ENCODE measurements at regions not wholly inside any gene's neighbourhood (a gene's known extent, or its start where the extent isn't known, plus 50 kb on each side); places are given as distances from the start of the nearest gene placed in this dataset.

DNA sequence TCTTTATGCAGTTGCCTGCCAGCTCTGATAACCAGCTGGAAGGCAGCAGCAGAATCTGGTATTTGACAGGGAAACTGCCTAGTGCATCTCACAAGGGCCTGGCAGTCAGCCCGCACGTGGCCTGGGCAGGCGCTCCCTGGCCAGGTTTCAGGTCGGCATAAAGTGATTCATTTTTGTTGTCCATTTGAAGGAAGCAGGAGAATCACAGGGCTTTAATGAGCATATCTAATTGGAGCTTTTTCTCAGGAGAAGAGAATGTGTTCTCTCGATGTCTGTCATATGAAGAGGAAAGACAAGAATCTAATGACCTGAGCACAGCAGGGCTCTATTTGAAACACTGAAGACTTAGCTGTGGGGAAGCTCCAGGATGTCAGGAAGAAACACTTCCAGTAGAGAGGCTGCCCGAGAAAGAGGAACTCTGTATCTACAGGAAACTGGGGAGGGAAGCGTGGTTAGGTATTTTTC, 98.8 kb upstream of the MB21D2 start:
- H2AFZ ChIP-seq (ENCODE audit: low read depth, low read length), result no peak overlapping the region
- in situ Hi-C loops (cut with MboI), result no loop called here
- no peak for FAIRE-seq

More for the DNA sequence above, 98.8 kb upstream of the MB21D2 start:
- no peak overlapping the region for H3K27ac ChIP-seq (ENCODE audit: extremely low read depth, low read depth, low read length)
- H3K79me2 ChIP-seq (ENCODE audit: control insufficient read depth, insufficient read depth, low read length), result no peaks in the 10 kb centered on the region
- H3K9me1 ChIP-seq (ENCODE audit: control insufficient read depth, insufficient read depth, low read length), result no peaks in the 10 kb centered on the region
- H4K20me1 ChIP-seq (replicated peaks; ENCODE audit: control insufficient read depth, insufficient read depth, low read length), result no peaks in the 10 kb centered on the region
- no peaks in the 10 kb centered on the region for H3K36me3 ChIP-seq (ENCODE audit: control insufficient read depth, insufficient read depth, low read length)
- no TSS peak for BruUV-seq (replicated peaks)
- ChIA-PET CTCF (ENCODE audit: low intra/inter-chr PET ratio) (no interaction called here), POLR2A (interaction anchor here (0.5 to 1.2 kb wide), 2 partner anchors 9 to 1001 kb away, joined by 3 to 4 read pairs; no protein-coding TSS in a partner anchor)
- H3K9ac ChIP-seq (ENCODE audit: insufficient read depth in 1 of 2, low read depth in 2 of 2, low read length in 2 of 2), result no peak overlapping the region
- H3K9me3 ChIP-seq (replicated peaks; ENCODE audit: control insufficient read depth, insufficient read depth, low read depth, low read length), result no peaks in the 10 kb centered on the region
- no peak overlapping the region for H3K4me3 ChIP-seq
- H3K4me2 ChIP-seq (ENCODE audit: insufficient read depth, low read length), result no peak overlapping the region
- ATAC-seq, result no peak
- TF ChIP-seq EGR1 (conservative IDR thresholded peaks at IDR 0.05) (no peak), DPF2 (IDR thresholded peaks at IDR 0.05) (no peak), POLR2G (IDR thresholded peaks at IDR 0.05; ENCODE audit: low read depth, low read length) (no peak), ZNF764 (CRISPR knock-in tag; IDR thresholded peaks at IDR 0.05; ENCODE audit: low read depth) (no peak), ZNF507 (tag; conservative IDR thresholded peaks at IDR 0.05) (no peak), GTF2F1 (IDR thresholded peaks at IDR 0.05; ENCODE audit: low read depth, low read length) (no peak), ETV6 (IDR thresholded peaks at IDR 0.05; ENCODE audit: borderline replicate concordance in 1 of 2, low read depth in 2 of 2, low read length in 1 of 2) (no peak), ETV6 (CRISPR knock-in tag; IDR thresholded peaks at IDR 0.05; ENCODE audit: borderline replicate concordance) (no peak), SMC3 (conservative IDR thresholded peaks at IDR 0.05; ENCODE audit: insufficient read depth, low read depth, low read length) (no peak)
- TF ChIP-seq, protein P1, sequence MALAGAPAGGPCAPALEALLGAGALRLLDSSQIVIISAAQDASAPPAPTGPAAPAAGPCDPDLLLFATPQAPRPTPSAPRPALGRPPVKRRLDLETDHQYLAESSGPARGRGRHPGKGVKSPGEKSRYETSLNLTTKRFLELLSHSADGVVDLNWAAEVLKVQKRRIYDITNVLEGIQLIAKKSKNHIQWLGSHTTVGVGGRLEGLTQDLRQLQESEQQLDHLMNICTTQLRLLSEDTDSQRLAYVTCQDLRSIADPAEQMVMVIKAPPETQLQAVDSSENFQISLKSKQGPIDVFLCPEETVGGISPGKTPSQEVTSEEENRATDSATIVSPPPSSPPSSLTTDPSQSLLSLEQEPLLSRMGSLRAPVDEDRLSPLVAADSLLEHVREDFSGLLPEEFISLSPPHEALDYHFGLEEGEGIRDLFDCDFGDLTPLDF (CRISPR knock-in tag; IDR thresholded peaks at IDR 0.05), result no peak
- intact Hi-C loops (cut with micrococcal nuclease), result no loop called here
- no peaks in the 10 kb centered on the region for H3K4me1 ChIP-seq (replicated peaks in 1 of 2; ENCODE audit: control insufficient read depth in 2 of 2, insufficient read depth in 2 of 2, low read length in 2 of 2)
- no peaks in the 10 kb centered on the region for H3K27me3 ChIP-seq (ENCODE audit: control insufficient read depth in 2 of 2, insufficient read depth in 2 of 2, low read length in 2 of 2)
- 4% methylated on average over 7 of the region's 7 CpGs for WGBS (ENCODE audit: insufficient coverage, low coverage, missing lambda C conversion rate)
- DNase-seq (ENCODE audit: extremely low read depth in 1 of 4, low spot score in 3 of 4), result no peak
